Spleen (tissue), 11 donors: ENCODE measurements at regions not wholly inside any gene's neighbourhood (a gene's known extent, or its start where the extent isn't known, plus 50 kb on each side); places are given as distances from the start of the nearest gene placed in this dataset.

Source experiments
- DNase-seq: peaks from one replicate; pipeline ENCODE4 v3.0.0-alpha.2; 2020
- H3K27ac ChIP-seq, 8 donors: fragments of 200-600 bp; sonication (generic) in 7 of 8; 1 replicate in 4 of 8; 2 replicates in 4 of 8; pipeline versions ENCODE4 v1.5.0 to v1.8.0; 2016 to 2021; ENCODE audit warnings: inconsistent platforms in 4 of 8, mild to moderate bottlenecking in 4 of 8, moderate library complexity in 1 of 8
- H3K27me3 ChIP-seq, 7 donors: fragments of 200-600 bp; sonication (generic) in 6 of 7; replicated peaks in 1 of 7; 1 replicate in 4 of 7; 2 replicates in 3 of 7; pipeline versions ENCODE4 v1.5.0 to v1.8.0; 2016 to 2021; ENCODE audit warnings: inconsistent platforms in 3 of 7, mild to moderate bottlenecking in 1 of 7
- H3K36me3 ChIP-seq, 6 donors: fragments of 200-600 bp; sonication (generic) in 5 of 6; 1 replicate in 4 of 6; 2 replicates in 2 of 6; pipeline versions ENCODE4 v1.5.0 to v1.8.0; 2016 to 2021; ENCODE audit warnings: inconsistent platforms in 2 of 6
- H3K4me1 ChIP-seq, 6 donors: fragments of 200-600 bp; sonication (generic) in 5 of 6; 1 replicate in 3 of 6; 2 replicates in 3 of 6; pipeline versions ENCODE4 v1.5.0 to v1.8.0; 2016 to 2021; ENCODE audit warnings: inconsistent platforms in 3 of 6
- H3K4me3 ChIP-seq, 8 donors: fragments of 200-600 bp; sonication (generic) in 7 of 8; 1 replicate in 4 of 8; 2 replicates in 4 of 8; pipeline versions ENCODE4 v1.5.0 to v1.8.0; 2016 to 2021; ENCODE audit warnings: inconsistent platforms in 4 of 8, mild to moderate bottlenecking in 4 of 8, moderate library complexity in 2 of 8
- H3K9me3 ChIP-seq, 8 donors: fragments of 200-600 bp; sonication (generic) in 7 of 8; 1 replicate in 4 of 8; 2 replicates in 4 of 8; pipeline versions ENCODE4 v1.5.0 to v1.8.0; 2016 to 2021; ENCODE audit warnings: inconsistent platforms in 4 of 8
- POLR2A ChIP-seq, 3 donors: fragments of 450-650 bp; IDR thresholded peaks; one replicate each; pipeline ENCODE4 v1.5.1; 2017; ENCODE audit warnings: antibody characterized with exemption in 3 of 3, mild to moderate bottlenecking in 1 of 3
- POLR2AphosphoS5 ChIP-seq, 3 donors: sonication (generic); formaldehyde crosslinking; IDR thresholded peaks; one replicate each; pipeline ENCODE4 v1.5.1; 2017; ENCODE audit warnings: antibody characterized with exemption in 3 of 3
- whole genome bisulfite sequencing, 5 donors: extraction: QIAGEN DNeasy Blood & Tissue Kit in 3 of 5; methylation state at CpG; one replicate each; pipeline versions ENCODE4 v1.1.5 to v1.1.7; 2013 to 2018; 5-methylcytosine and 5-hydroxymethylcytosine counted together
- intact Hi-C: fragments of 100-400 bp; cut with DNase I; formaldehyde crosslinking; loops from one replicate; pipeline ENCODE4 v1.15.0; 2023; ENCODE audit warnings: low total_unique reads
- TF ChIP-seq, protein P1 (sequence below), 11 experiments: fragments of 200-600 bp in 7 of 11; fragments of 450-650 bp in 4 of 11; sonication (generic) in 4 of 11; IDR thresholded peaks in 8 of 11; conservative IDR thresholded peaks in 3 of 11; 1 replicate in 7 of 11; 2 replicates in 4 of 11; pipeline versions ENCODE4 v1.4.0 to v1.8.0; 2016 to 2021; ENCODE audit warnings: antibody characterized with exemption in 11 of 11, inconsistent platforms in 4 of 11, mild to moderate bottlenecking in 1 of 11
- donor health status: healthy with polysubstance abuse.
- donor health status: DM: no; HTN: no; CAD: no; lungs with moderate emphysema.
- donor health status: DM: no; HTN: no; CAD: no.
- donor health status: Bipolar disorder and iron deficiency.
- donor health status: healthy.
- donor health status: DM: no; HTN: no; CAD: no.
- donor health status: DM: yes; HTN: yes; CAD: no.

DNA sequence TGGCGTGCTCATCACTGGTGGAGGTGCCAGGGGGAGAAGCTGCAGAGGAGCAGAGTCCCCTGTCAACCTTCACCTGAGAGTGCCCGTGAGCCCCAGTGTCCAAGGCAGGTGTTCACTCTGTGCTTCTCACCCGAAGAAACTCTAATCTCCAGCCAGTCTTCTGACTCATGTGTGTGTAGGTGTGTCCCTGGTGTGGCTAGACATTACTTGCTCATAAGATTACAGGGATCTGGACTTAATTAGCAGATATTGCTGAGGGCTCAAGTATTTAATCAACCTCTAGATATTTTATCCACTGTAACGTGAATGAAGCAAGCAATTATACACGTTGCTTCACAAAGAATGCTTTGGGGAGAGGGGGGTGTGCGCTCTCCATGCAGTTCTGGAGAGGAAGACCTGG is 72.5 kb downstream of the MED10 start:
- Histone ChIP-seq H3K9me3 (no peaks in the 10 kb centered on the region), H3K27ac (no peak overlapping the region), H3K4me3 (no peak overlapping the region), H3K27me3 (no peaks in the 10 kb centered on the region), H3K4me1 (no peaks in the 10 kb centered on the region), H3K36me3 (no peaks in the 10 kb centered on the region)
- WGBS, 5 donors: 64 to 83% (median 78%) methylated on average over 6 of the region's 6 CpGs
- no peak for DNase-seq
- TF ChIP-seq, protein P1, sequence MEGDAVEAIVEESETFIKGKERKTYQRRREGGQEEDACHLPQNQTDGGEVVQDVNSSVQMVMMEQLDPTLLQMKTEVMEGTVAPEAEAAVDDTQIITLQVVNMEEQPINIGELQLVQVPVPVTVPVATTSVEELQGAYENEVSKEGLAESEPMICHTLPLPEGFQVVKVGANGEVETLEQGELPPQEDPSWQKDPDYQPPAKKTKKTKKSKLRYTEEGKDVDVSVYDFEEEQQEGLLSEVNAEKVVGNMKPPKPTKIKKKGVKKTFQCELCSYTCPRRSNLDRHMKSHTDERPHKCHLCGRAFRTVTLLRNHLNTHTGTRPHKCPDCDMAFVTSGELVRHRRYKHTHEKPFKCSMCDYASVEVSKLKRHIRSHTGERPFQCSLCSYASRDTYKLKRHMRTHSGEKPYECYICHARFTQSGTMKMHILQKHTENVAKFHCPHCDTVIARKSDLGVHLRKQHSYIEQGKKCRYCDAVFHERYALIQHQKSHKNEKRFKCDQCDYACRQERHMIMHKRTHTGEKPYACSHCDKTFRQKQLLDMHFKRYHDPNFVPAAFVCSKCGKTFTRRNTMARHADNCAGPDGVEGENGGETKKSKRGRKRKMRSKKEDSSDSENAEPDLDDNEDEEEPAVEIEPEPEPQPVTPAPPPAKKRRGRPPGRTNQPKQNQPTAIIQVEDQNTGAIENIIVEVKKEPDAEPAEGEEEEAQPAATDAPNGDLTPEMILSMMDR (IDR thresholded peaks at IDR 0.05 in 8 of 11, conservative IDR thresholded peaks at IDR 0.05 in 3 of 11): no peak
- TF ChIP-seq POLR2A (IDR thresholded peaks at IDR 0.05): no peak
- TF ChIP-seq POLR2AphosphoS5 (IDR thresholded peaks at IDR 0.05): no peak
- intact Hi-C loops: no loop called here

DNA sequence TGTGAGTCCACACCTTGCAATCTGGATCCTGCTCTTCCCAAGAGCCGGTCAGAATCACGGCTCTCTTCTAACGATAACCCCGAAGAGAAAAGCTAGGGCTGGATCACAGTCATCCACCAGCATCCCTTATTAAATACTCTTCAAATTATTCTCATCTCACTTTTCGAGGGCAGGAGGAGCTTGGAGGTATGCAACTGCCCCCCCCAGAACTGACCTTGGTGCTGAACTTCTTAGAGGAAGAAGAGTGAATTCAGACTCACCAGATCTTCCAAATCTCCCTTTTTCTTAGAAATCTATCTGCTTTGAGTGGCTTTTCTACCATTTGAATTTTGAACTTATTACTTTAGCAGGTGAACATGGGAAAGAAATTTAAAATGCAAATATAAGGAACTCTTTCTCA is 75.7 kb downstream of the MED10 start:
- Histone ChIP-seq H3K36me3 (no peaks in the 10 kb centered on the region), H3K27me3 (no peaks in the 10 kb centered on the region), H3K4me3 (no peak overlapping the region), H3K9me3 (no peaks in the 10 kb centered on the region), H3K27ac (no peak overlapping the region), H3K4me1 (no peaks in the 10 kb centered on the region)
- no peak for DNase-seq
- WGBS, 5 donors: 61 to 69% (median 67%) methylated on average over 5 of the region's 5 CpGs
- intact Hi-C loops: no loop called here
- no peak for TF ChIP-seq POLR2A (IDR thresholded peaks at IDR 0.05)
- TF ChIP-seq, protein P1 (IDR thresholded peaks at IDR 0.05 in 8 of 11, conservative IDR thresholded peaks at IDR 0.05 in 3 of 11): no peak
- no peak for TF ChIP-seq POLR2AphosphoS5 (IDR thresholded peaks at IDR 0.05)

DNA sequence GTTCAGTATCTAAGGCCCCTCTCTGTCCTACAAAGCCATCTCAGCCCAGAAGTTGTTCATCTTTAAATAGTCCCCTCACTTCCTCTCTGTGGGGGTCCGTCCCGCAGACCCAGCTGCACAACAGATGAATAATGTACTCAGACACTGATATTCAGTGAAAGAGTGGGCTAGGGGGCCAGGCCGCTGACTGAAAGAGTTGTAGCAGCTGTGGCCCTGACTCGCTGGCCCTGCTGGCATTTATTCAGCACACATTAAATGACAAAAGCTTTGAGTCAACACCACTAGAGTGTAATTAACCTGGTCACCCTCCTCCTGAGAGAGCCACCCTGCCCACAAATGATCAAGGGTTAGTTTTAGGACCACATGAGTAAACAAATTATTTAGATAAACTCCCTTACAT is 76.3 kb downstream of the MED10 start:
- Histone ChIP-seq H3K36me3 (no peaks in the 10 kb centered on the region), H3K4me3 (no peak overlapping the region), H3K4me1 (no peaks in the 10 kb centered on the region), H3K27ac (no peak overlapping the region), H3K9me3 (no peaks in the 10 kb centered on the region), H3K27me3 (no peaks in the 10 kb centered on the region)
- DNase-seq: no peak
- intact Hi-C loops: no loop called here
- TF ChIP-seq POLR2A (IDR thresholded peaks at IDR 0.05) (no peak), POLR2AphosphoS5 (IDR thresholded peaks at IDR 0.05) (no peak)
- TF ChIP-seq, protein P1 (IDR thresholded peaks at IDR 0.05 in 8 of 11, conservative IDR thresholded peaks at IDR 0.05 in 3 of 11): no peak
- WGBS, 5 donors: 20 to 37% (median 25%) methylated on average over 4 of the region's 4 CpGs

DNA sequence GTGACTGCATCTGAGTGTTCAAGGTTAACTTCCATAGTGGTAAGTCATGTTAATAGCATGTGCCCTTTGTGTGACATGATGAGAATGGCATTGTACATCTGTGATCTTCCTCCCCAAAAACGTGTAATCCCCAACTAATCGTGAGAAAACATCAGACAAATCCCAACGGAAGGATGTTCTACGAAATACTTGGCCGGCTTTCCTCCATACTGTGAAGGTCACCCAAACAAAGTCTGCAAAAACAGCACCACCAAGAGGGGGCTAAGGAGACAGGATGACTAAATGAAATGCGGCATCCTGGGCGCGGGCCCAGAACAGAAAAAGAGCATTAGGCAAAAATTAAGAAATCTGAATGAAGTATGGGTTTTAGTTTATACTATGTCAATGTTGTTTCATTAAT is 81.8 kb downstream of the MED10 start:
- intact Hi-C loops: no loop called here
- Histone ChIP-seq H3K27me3 (no peaks in the 10 kb centered on the region), H3K36me3 (no peaks in the 10 kb centered on the region), H3K27ac (no peak overlapping the region), H3K4me1 (no peaks in the 10 kb centered on the region), H3K4me3 (no peak overlapping the region), H3K9me3 (peaks cover 0 to 14% (median 2%) of the 10 kb centered on the region in 8 donors)
- 60 to 74% (median 71%) methylated on average over 8 of the region's 8 CpGs for WGBS, 5 donors
- TF ChIP-seq, protein P1 (IDR thresholded peaks at IDR 0.05 in 8 of 11, conservative IDR thresholded peaks at IDR 0.05 in 3 of 11): peak in 1 of 11 experiments; percentile 8
- no peak for TF ChIP-seq POLR2AphosphoS5 (IDR thresholded peaks at IDR 0.05)
- no peak for DNase-seq
